Ishikawa (cell line): ENCODE measurements at regions not wholly inside any gene's neighbourhood (a gene's known extent, or its start where the extent isn't known, plus 50 kb on each side); places are given as distances from the start of the nearest gene placed in this dataset.

Source experiments
- CEBPB ChIP-seq: IDR thresholded peaks from 2 replicates; pipeline ENCODE4 v1.6.1; 2012
- CREB1 ChIP-seq: IDR thresholded peaks from 2 replicates; pipeline ENCODE4 v1.6.1; 2012; ENCODE audit warnings: low read depth
- EP300 ChIP-seq: IDR thresholded peaks from 2 replicates; pipeline ENCODE4 v1.6.1; 2012; ENCODE audit warnings: borderline replicate concordance
- FOXM1 ChIP-seq: IDR thresholded peaks from 2 replicates; pipeline ENCODE4 v1.6.1; 2012; ENCODE audit warnings: low read depth, borderline replicate concordance
- MAX ChIP-seq: IDR thresholded peaks from 2 replicates; pipeline ENCODE4 v1.6.1; 2012
- NFIC ChIP-seq: IDR thresholded peaks from 2 replicates; pipeline ENCODE4 v1.6.1; 2012
- RAD21 ChIP-seq: IDR thresholded peaks from 2 replicates; pipeline ENCODE4 v1.6.1; 2012; ENCODE audit warnings: low read depth
- TAF1 ChIP-seq: IDR thresholded peaks from 2 replicates; pipeline ENCODE4 v1.6.1; 2012; ENCODE audit warnings: low read depth, mild to moderate bottlenecking
- TEAD4 ChIP-seq: IDR thresholded peaks from 2 replicates; pipeline ENCODE4 v1.6.1; 2012
- YY1 ChIP-seq: IDR thresholded peaks from 2 replicates; pipeline ENCODE4 v1.6.1; 2012; ENCODE audit warnings: low read depth
- TF ChIP-seq, protein P1 (sequence below): IDR thresholded peaks from 2 replicates; pipeline ENCODE4 v1.6.1; 2012; ENCODE audit warnings: low read depth, mild to moderate bottlenecking
- TF ChIP-seq, protein P2 (sequence below): IDR thresholded peaks from 2 replicates; pipeline ENCODE4 v1.6.1; 2012

GRCh38 chr16:85495259-85495658 is 117.9 kb upstream of the GSE1 start:
- TF ChIP-seq EP300: no peak
- no peak for TF ChIP-seq CEBPB
- TF ChIP-seq, protein P1, sequence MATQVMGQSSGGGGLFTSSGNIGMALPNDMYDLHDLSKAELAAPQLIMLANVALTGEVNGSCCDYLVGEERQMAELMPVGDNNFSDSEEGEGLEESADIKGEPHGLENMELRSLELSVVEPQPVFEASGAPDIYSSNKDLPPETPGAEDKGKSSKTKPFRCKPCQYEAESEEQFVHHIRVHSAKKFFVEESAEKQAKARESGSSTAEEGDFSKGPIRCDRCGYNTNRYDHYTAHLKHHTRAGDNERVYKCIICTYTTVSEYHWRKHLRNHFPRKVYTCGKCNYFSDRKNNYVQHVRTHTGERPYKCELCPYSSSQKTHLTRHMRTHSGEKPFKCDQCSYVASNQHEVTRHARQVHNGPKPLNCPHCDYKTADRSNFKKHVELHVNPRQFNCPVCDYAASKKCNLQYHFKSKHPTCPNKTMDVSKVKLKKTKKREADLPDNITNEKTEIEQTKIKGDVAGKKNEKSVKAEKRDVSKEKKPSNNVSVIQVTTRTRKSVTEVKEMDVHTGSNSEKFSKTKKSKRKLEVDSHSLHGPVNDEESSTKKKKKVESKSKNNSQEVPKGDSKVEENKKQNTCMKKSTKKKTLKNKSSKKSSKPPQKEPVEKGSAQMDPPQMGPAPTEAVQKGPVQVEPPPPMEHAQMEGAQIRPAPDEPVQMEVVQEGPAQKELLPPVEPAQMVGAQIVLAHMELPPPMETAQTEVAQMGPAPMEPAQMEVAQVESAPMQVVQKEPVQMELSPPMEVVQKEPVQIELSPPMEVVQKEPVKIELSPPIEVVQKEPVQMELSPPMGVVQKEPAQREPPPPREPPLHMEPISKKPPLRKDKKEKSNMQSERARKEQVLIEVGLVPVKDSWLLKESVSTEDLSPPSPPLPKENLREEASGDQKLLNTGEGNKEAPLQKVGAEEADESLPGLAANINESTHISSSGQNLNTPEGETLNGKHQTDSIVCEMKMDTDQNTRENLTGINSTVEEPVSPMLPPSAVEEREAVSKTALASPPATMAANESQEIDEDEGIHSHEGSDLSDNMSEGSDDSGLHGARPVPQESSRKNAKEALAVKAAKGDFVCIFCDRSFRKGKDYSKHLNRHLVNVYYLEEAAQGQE: no peak
- TF ChIP-seq FOXM1: no peak
- TF ChIP-seq MAX: no peak
- TF ChIP-seq TAF1: no peak
- no peak for TF ChIP-seq YY1
- TF ChIP-seq, protein P2, sequence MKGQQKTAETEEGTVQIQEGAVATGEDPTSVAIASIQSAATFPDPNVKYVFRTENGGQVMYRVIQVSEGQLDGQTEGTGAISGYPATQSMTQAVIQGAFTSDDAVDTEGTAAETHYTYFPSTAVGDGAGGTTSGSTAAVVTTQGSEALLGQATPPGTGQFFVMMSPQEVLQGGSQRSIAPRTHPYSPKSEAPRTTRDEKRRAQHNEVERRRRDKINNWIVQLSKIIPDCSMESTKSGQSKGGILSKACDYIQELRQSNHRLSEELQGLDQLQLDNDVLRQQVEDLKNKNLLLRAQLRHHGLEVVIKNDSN: no peak
- TF ChIP-seq RAD21: no peak
- TF ChIP-seq TEAD4: no peak
- TF ChIP-seq CREB1: no peak
- TF ChIP-seq NFIC: no peak
